ENCODE measurements at regions not wholly inside any gene's neighbourhood (a gene's known extent, or its start where the extent isn't known, plus 50 kb on each side); places are given as distances from the start of the nearest gene placed in this dataset.

- no peaks in the 10 kb centered on the region for H3K4me1 ChIP-seq (ENCODE audit: control insufficient read depth in 2 of 2, insufficient read depth in 1 of 2, low read depth in 1 of 2, low read length in 2 of 2)
- no peak overlapping the region for H4K8ac ChIP-seq (ENCODE audit: low read depth, low read length)
- no peaks in the 10 kb centered on the region for H3K9me3 ChIP-seq (replicated peaks in 1 of 2; ENCODE audit: control insufficient read depth in 2 of 2, insufficient read depth in 1 of 2, low read depth in 1 of 2, low read length in 2 of 2)
- no peak overlapping the region for H2BK12ac ChIP-seq (ENCODE audit: low read length)
- no peak overlapping the region for H3K18ac ChIP-seq (ENCODE audit: low read length)
- H3K14ac ChIP-seq (ENCODE audit: low read length), result no peak overlapping the region
- H2BK120ac ChIP-seq (ENCODE audit: low read depth, low read length), result no peak overlapping the region
- H3K4me3 ChIP-seq (ENCODE audit: low read length in 2 of 2), result no peak overlapping the region
- WGBS, 2 donors (ENCODE audit: extremely low coverage in 2 of 2, insufficient read length in 2 of 2, insufficient replicate concordance in 1 of 2), result no CpG with 5 or more reads among the region's 2 CpGs
- H3K4me2 ChIP-seq (ENCODE audit: insufficient read depth, low read length, poor library complexity, severe bottlenecking), result no peak overlapping the region
- H2AFZ ChIP-seq (ENCODE audit: low read length), result no peak overlapping the region
- no peak overlapping the region for H3K4ac ChIP-seq (ENCODE audit: low read length)
- no peak for DNase-seq (ENCODE audit: low spot score)
- H3K23ac ChIP-seq (ENCODE audit: low read depth, low read length, poor library complexity), result no peak overlapping the region
- no peak overlapping the region for H2BK5ac ChIP-seq (ENCODE audit: low read length)
- no peak overlapping the region for H3K9ac ChIP-seq (ENCODE audit: low read depth, low read length, poor library complexity)
- no peaks in the 10 kb centered on the region for H3K27me3 ChIP-seq (ENCODE audit: control insufficient read depth in 3 of 3, insufficient read depth in 3 of 3, low read depth in 1 of 3, low read length in 3 of 3)
- no peaks in the 10 kb centered on the region for H3K79me1 ChIP-seq (ENCODE audit: low read depth, low read length)
- no peak overlapping the region for H2BK15ac ChIP-seq (ENCODE audit: low read length)
- H3K36me3 ChIP-seq (replicated peaks in 1 of 2; ENCODE audit: control insufficient read depth in 2 of 2, insufficient read depth in 2 of 2, low read length in 2 of 2), result no peaks in the 10 kb centered on the region
- H3K27ac ChIP-seq (replicated peaks; ENCODE audit: low read length), result no peak overlapping the region
- no peak overlapping the region for H2AK5ac ChIP-seq (ENCODE audit: low read depth, low read length)
- no peak overlapping the region for H4K91ac ChIP-seq (ENCODE audit: low read depth, low read length, poor library complexity)
These were observed 359.8 kb downstream of the ZNF326 start for GRCh38 chr1:90354704-90355103.

GRCh38 chr1:90351019-90351418 lies 356.1 kb downstream of the ZNF326 start:
- DNase-seq (ENCODE audit: low spot score), result no peak
- whole genome bisulfite sequencing, 2 donors (ENCODE audit: extremely low coverage in 2 of 2, insufficient read length in 2 of 2, insufficient replicate concordance in 1 of 2), result no CpG with 5 or more reads among the region's 2 CpGs
- no peak overlapping the region for H3K14ac ChIP-seq (ENCODE audit: low read length)

GRCh38 chr1:90349510-90349909 lies 354.6 kb downstream of the ZNF326 start:
- Histone ChIP-seq H2AFZ (ENCODE audit: low read length) (no peak overlapping the region), H3K27ac (replicated peaks; ENCODE audit: low read length) (no peak overlapping the region)

More at GRCh38 chr1:90351019-90351418, 356.1 kb downstream of the ZNF326 start:
- Histone ChIP-seq H2BK12ac (ENCODE audit: low read length) (no peak overlapping the region), H3K9ac (ENCODE audit: low read depth, low read length, poor library complexity) (no peak overlapping the region), H3K4me2 (ENCODE audit: insufficient read depth, low read length, poor library complexity, severe bottlenecking) (no peak overlapping the region), H2BK5ac (ENCODE audit: low read length) (no peak overlapping the region), H3K27me3 (ENCODE audit: control insufficient read depth in 3 of 3, insufficient read depth in 3 of 3, low read depth in 1 of 3, low read length in 3 of 3) (no peaks in the 10 kb centered on the region), H2AFZ (ENCODE audit: low read length) (no peak overlapping the region), H3K9me3 (replicated peaks in 1 of 2; ENCODE audit: control insufficient read depth in 2 of 2, insufficient read depth in 1 of 2, low read depth in 1 of 2, low read length in 2 of 2) (no peaks in the 10 kb centered on the region), H3K27ac (replicated peaks; ENCODE audit: low read length) (no peak overlapping the region), H3K36me3 (replicated peaks in 1 of 2; ENCODE audit: control insufficient read depth in 2 of 2, insufficient read depth in 2 of 2, low read length in 2 of 2) (no peaks in the 10 kb centered on the region), H4K8ac (ENCODE audit: low read depth, low read length) (no peak overlapping the region), H3K79me1 (ENCODE audit: low read depth, low read length) (no peaks in the 10 kb centered on the region), H2BK15ac (ENCODE audit: low read length) (no peak overlapping the region), H2AK5ac (ENCODE audit: low read depth, low read length) (no peak overlapping the region), H4K91ac (ENCODE audit: low read depth, low read length, poor library complexity) (no peak overlapping the region), H3K4me1 (ENCODE audit: control insufficient read depth in 2 of 2, insufficient read depth in 1 of 2, low read depth in 1 of 2, low read length in 2 of 2) (no peaks in the 10 kb centered on the region), H3K4me3 (ENCODE audit: low read length in 2 of 2) (no peak overlapping the region), H3K4ac (ENCODE audit: low read length) (no peak overlapping the region), H3K23ac (ENCODE audit: low read depth, low read length, poor library complexity) (no peak overlapping the region), H2BK120ac (ENCODE audit: low read depth, low read length) (no peak overlapping the region), H3K18ac (ENCODE audit: low read length) (no peak overlapping the region)

GRCh38 chr1:90348934-90349333 lies 354.0 kb downstream of the ZNF326 start:
- H3K36me3 ChIP-seq (replicated peaks in 1 of 2; ENCODE audit: control insufficient read depth in 2 of 2, insufficient read depth in 2 of 2, low read length in 2 of 2), result no peaks in the 10 kb centered on the region
- H3K79me1 ChIP-seq (ENCODE audit: low read depth, low read length), result no peaks in the 10 kb centered on the region
- no peak for DNase-seq (ENCODE audit: low spot score)
- no peak overlapping the region for H4K8ac ChIP-seq (ENCODE audit: low read depth, low read length)
- no peak overlapping the region for H3K4me2 ChIP-seq (ENCODE audit: insufficient read depth, low read length, poor library complexity, severe bottlenecking)
- no peak overlapping the region for H3K27ac ChIP-seq (replicated peaks; ENCODE audit: low read length)
- no peak overlapping the region for H2BK5ac ChIP-seq (ENCODE audit: low read length)
- no peak overlapping the region for H3K14ac ChIP-seq (ENCODE audit: low read length)
- H2AFZ ChIP-seq (ENCODE audit: low read length), result no peak overlapping the region
- no peaks in the 10 kb centered on the region for H3K4me1 ChIP-seq (ENCODE audit: control insufficient read depth in 2 of 2, insufficient read depth in 1 of 2, low read depth in 1 of 2, low read length in 2 of 2)
- no peak overlapping the region for H3K18ac ChIP-seq (ENCODE audit: low read length)
- no peak overlapping the region for H3K23ac ChIP-seq (ENCODE audit: low read depth, low read length, poor library complexity)
- H2BK12ac ChIP-seq (ENCODE audit: low read length), result no peak overlapping the region
- H3K9ac ChIP-seq (ENCODE audit: low read depth, low read length, poor library complexity), result no peak overlapping the region
- no peaks in the 10 kb centered on the region for H3K27me3 ChIP-seq (ENCODE audit: control insufficient read depth in 3 of 3, insufficient read depth in 3 of 3, low read depth in 1 of 3, low read length in 3 of 3)
- H2BK120ac ChIP-seq (ENCODE audit: low read depth, low read length), result no peak overlapping the region
- no peak overlapping the region for H3K4ac ChIP-seq (ENCODE audit: low read length)
- no peak overlapping the region for H4K91ac ChIP-seq (ENCODE audit: low read depth, low read length, poor library complexity)
- WGBS, 2 donors (ENCODE audit: extremely low coverage in 2 of 2, insufficient read length in 2 of 2, insufficient replicate concordance in 1 of 2), result no CpG with 5 or more reads among the region's 1 CpG
- no peak overlapping the region for H2AK5ac ChIP-seq (ENCODE audit: low read depth, low read length)
- no peaks in the 10 kb centered on the region for H3K9me3 ChIP-seq (replicated peaks in 1 of 2; ENCODE audit: control insufficient read depth in 2 of 2, insufficient read depth in 1 of 2, low read depth in 1 of 2, low read length in 2 of 2)
- H2BK15ac ChIP-seq (ENCODE audit: low read length), result no peak overlapping the region
- H3K4me3 ChIP-seq (ENCODE audit: low read length in 2 of 2), result no peak overlapping the region

More at GRCh38 chr1:90349510-90349909, 354.6 kb downstream of the ZNF326 start:
- Histone ChIP-seq H2BK15ac (ENCODE audit: low read length) (no peak overlapping the region), H2BK5ac (ENCODE audit: low read length) (no peak overlapping the region), H3K14ac (ENCODE audit: low read length) (no peak overlapping the region), H3K4ac (ENCODE audit: low read length) (no peak overlapping the region), H3K79me1 (ENCODE audit: low read depth, low read length) (no peaks in the 10 kb centered on the region), H4K91ac (ENCODE audit: low read depth, low read length, poor library complexity) (no peak overlapping the region), H3K27me3 (ENCODE audit: control insufficient read depth in 3 of 3, insufficient read depth in 3 of 3, low read depth in 1 of 3, low read length in 3 of 3) (no peaks in the 10 kb centered on the region), H4K8ac (ENCODE audit: low read depth, low read length) (no peak overlapping the region), H3K4me1 (ENCODE audit: control insufficient read depth in 2 of 2, insufficient read depth in 1 of 2, low read depth in 1 of 2, low read length in 2 of 2) (no peaks in the 10 kb centered on the region), H3K9me3 (replicated peaks in 1 of 2; ENCODE audit: control insufficient read depth in 2 of 2, insufficient read depth in 1 of 2, low read depth in 1 of 2, low read length in 2 of 2) (no peaks in the 10 kb centered on the region), H2AK5ac (ENCODE audit: low read depth, low read length) (no peak overlapping the region), H2BK120ac (ENCODE audit: low read depth, low read length) (no peak overlapping the region), H3K4me3 (ENCODE audit: low read length in 2 of 2) (no peak overlapping the region), H3K18ac (ENCODE audit: low read length) (no peak overlapping the region), H3K36me3 (replicated peaks in 1 of 2; ENCODE audit: control insufficient read depth in 2 of 2, insufficient read depth in 2 of 2, low read length in 2 of 2) (no peaks in the 10 kb centered on the region), H3K9ac (ENCODE audit: low read depth, low read length, poor library complexity) (no peak overlapping the region), H2BK12ac (ENCODE audit: low read length) (no peak overlapping the region), H3K23ac (ENCODE audit: low read depth, low read length, poor library complexity) (no peak overlapping the region), H3K4me2 (ENCODE audit: insufficient read depth, low read length, poor library complexity, severe bottlenecking) (no peak overlapping the region)
- DNase-seq (ENCODE audit: low spot score), result no peak
- WGBS, 2 donors (ENCODE audit: extremely low coverage in 2 of 2, insufficient read length in 2 of 2, insufficient replicate concordance in 1 of 2), result no CpG with 5 or more reads among the region's 4 CpGs
